ACHN (cell line): ENCODE measurements at regions not wholly inside any gene's neighbourhood (a gene's known extent, or its start where the extent isn't known, plus 50 kb on each side); places are given as distances from the start of the nearest gene placed in this dataset.
A peak's percentile ranks its signal among the peaks of the same experiment; 100 is the strongest.
"Not testable (repeated sequence)": the region's sequence is repeated elsewhere in the genome, so short reads cannot be mapped to it uniquely, and the experiment has no call there.

Experiments used
- DNase-seq: peaks from one replicate; pipeline ENCODE4 v3.0.0-alpha.2; 2015
- in situ Hi-C: cut with HindIII; loops from 2 replicates; pipeline ENCODE4 v1.10.0; 2017; ENCODE audit warnings: low sequenced_read_pairs, low pct_ligation_motif_present, low pct_unique_long_range_greater_than_20kb

DNA sequence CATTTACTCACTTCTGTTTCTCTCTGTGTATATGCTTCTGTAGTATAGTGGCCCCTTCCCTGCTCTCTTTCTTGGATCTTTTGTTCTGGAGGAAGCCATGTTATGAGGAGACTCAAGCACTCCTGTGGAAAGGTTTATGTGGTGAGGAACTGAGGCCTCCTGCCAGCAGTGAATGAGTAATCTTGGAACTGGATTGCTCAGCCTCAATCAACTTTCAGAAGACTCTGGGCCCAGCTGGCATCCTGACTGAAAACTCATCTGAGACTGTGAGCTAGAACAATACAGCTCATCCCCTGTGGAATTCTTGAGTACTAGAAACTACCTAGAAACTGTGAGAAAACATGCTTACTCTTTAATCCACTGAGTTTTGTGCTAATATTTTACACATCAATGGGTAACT is 133.1 kb upstream of the ZKSCAN2 start:
- DNase-seq, result no peak

DNA sequence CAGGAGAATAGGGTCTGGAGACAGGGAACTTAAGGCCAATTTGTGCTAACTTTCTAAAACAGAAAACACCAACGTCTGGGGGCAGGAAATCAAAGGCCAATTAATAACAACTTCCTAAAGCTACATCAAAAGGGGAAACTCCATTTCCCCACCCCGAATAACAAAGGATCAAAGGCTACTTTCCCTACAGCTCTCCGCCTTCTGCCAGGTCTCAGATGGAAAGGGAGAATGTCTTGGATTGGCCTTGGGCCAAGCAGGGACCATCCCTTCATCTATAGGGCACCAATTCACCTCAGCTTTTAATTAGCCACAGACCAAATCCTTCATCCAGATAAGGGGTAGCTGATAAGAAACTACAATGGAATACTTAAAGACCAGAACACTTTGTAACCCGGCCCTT is 116.9 kb upstream of the ZKSCAN2 start:
- DNase-seq, result no peak
- in situ Hi-C loops, result no loop called here

More for the DNA sequence above, 133.1 kb upstream of the ZKSCAN2 start:
- in situ Hi-C loops, result no loop called here

GRCh38 chr16:25372716-25373115 is 115.1 kb upstream of the ZKSCAN2 start:
- in situ Hi-C loops, result no loop called here
- DNase-seq, result peak; percentile 22

DNA sequence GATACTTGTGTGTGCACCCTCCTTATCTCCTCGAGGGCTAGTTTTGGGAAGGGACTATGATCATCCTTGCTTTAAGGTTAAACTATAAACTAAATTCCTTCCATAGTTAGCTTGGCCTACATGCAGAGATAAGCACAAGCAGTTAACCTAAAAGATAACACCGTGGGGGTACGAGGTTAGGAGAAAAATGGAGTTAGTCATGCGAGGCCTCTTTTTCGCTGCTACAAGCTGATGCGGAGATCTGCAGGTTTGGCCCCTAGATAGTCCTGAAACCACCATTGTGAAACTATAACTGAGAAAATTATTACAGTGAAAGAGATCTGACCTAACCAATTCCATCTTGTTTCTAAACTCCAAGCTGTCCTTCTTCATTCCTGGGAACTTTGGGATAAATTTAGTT is 113.7 kb upstream of the ZKSCAN2 start:
- in situ Hi-C loops, result no loop called here

GRCh38 chr16:25370541-25370940 is 112.9 kb upstream of the ZKSCAN2 start:
- DNase-seq, result no peak
- in situ Hi-C loops, result no loop called here

More for the DNA sequence above, 113.7 kb upstream of the ZKSCAN2 start:
- DNase-seq, result no peak

DNA sequence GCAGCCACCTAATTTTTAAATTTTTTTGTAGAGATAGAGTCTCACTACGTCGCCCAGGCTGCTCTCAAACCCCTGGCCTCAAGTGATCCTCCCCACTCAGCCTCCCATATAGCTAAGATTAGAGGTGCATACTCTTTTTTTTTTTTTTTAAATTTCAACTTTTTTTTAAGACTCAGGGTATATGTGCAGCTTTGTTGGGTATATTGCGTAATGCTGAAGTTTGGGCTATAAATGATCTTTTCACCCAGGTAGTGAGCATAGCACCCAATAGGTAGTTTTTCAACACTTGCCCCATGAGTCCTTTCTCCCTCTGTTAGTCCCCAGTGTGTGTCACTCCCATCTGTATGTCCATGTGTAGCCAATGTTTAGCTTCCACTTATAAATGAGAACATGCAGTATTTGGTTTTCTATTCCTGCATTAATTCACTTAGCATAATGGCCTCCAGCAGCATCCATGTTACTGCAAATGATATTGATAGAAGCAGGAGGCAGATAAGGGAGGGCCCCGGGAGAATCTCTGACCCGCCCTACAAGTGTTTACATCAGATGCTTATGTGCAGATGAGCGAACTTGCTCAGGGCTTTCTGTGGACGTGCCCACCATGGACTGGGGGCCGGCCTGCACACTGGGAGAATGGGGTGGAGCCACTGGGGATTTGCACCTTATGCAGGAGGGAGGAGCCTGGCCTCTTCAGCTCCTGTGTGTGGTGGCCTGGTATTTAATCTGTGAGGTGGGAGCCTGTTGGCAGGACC is 110.3 kb upstream of the ZKSCAN2 start:
- DNase-seq, result no peak
- in situ Hi-C loops, result no loop called here

DNA sequence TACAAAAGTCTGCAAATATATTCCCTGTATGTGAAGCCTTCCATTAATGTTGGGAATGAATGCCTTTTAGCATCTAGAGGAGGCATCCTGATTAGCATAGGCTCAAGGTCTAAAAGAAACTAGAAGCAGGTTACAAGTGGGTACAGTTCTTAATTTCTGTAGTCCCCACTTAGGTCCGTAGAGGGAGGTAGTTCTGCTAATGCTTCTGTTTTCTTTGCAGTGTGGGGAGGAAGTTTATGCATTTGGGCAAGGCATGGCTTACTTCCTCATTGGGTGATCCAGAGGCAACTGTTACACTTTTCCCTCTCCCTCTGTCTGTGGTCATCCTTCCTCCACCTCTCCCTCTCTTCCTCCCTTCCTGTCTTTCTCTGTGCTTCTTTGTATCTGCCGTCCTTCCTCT is 108.4 kb upstream of the ZKSCAN2 start:
- no peak for DNase-seq
- in situ Hi-C loops, result no loop called here

DNA sequence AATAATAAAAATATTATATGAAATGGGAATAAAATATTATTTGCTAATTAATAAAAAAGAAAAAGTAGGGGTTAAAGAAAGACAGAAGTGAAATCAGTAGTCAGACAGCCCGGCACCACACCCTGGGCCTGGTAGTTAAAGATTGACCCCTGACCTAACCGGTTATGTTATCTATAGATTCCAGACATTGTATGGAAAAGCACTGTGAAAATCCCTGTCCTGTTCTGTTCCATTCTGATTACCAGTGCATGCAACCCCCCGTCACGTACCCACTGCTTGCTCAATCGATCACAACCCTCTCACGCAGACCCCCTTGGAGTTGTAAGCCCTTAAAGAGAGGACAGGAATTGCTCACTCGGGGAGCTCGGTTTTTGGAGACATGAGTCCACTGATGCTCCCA is 101.9 kb upstream of the ZKSCAN2 start:
- in situ Hi-C loops, DNase-seq: not testable (repeated sequence)

- in situ Hi-C loops, result no loop called here
- DNase-seq, result no peak
Measured at GRCh38 chr16:25344006-25344405, 86.4 kb upstream of the ZKSCAN2 start.

GRCh38 chr16:25340973-25341372 is 83.3 kb upstream of the ZKSCAN2 start:
- DNase-seq, result no peak
- in situ Hi-C loops, result no loop called here

- in situ Hi-C loops, result no loop called here
Measured at GRCh38 chr16:25317732-25318316, 60.2 kb upstream of the ZKSCAN2 start.

DNA sequence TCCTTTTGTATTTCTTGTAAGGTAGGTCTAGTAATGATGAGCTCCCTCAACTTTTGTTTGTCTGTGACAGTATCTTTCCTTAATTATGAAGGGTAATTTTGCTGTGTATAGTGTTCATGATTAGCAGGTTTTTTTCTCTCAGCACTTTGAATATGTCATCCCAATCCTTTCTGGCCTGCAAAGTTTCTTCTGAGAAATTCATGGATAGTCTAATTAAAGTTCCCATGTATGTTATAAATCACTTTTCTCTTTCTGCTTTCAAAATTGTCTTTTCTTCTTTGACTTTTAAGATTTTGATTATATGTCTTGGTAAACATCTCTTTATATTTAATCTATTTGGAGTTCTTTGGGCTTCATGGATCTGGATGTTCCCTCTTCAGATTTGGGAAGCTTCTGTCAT is 54.3 kb upstream of the ZKSCAN2 start:
- in situ Hi-C loops, result no loop called here
- DNase-seq, result no peak

More at GRCh38 chr16:25317732-25318316, 60.2 kb upstream of the ZKSCAN2 start:
- no peak for DNase-seq

DNA sequence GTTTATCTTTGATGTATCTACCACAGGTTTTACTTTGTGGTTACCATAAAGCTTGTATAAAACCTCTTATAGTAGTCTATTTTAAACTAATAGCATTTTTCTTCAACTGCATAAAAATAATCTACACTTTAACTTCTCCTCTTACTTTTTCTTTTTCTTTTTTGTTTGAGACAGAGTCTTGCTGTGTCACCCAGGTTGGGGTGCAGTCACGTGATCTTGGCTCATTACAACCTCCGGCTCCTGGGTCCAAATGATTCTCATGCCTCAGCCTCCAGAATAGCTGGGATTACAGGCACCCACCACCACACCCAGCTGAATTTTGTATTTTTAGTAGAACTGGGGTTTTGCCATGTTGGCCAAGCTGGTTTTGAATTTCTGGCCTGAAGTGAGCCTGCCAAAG is 53.4 kb upstream of the ZKSCAN2 start:
- in situ Hi-C loops, result no loop called here

More for the DNA sequence above, 53.4 kb upstream of the ZKSCAN2 start:
- DNase-seq, result no peak
